ENCODE measurements at regions not wholly inside any gene's neighbourhood (a gene's known extent, or its start where the extent isn't known, plus 50 kb on each side); places are given as distances from the start of the nearest gene placed in this dataset.

DNA sequence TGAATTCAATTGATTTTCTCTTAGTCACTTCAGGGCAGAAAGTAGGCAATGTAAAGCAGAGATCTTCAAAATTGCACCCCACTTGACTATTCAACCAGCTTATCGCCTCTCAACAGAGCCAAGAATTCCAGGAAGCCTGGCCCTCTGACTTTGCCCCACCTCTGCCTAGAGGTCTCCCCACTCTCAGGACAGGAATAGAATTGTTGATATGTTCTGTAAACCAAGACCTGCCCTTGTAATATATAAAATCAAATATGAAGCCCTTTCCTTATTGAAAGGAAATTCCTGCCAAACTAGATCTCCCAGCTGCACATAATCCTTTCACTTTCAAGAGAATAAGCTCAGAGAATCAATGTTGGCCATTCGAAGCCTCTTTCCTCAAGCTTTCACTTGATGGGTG is 116.1 kb upstream of the DPT start:
- DNase-seq (ENCODE audit: low spot score), result no peak

GRCh38 chr1:168848051-168848450 is 119.0 kb upstream of the DPT start:
- in situ Hi-C loops (cut with MboI; ENCODE audit: low sequenced_read_pairs, unreplicated experiment), result no loop called here
- TF ChIP-seq CTCF (IDR thresholded peaks at IDR 0.05; ENCODE audit: borderline replicate concordance, control extremely low read depth, extremely low read depth, insufficient read depth, missing control alignments), result no peak
- no peak for DNase-seq (ENCODE audit: low spot score)

More for the DNA sequence above, 116.1 kb upstream of the DPT start:
- in situ Hi-C loops (cut with MboI; ENCODE audit: low sequenced_read_pairs, unreplicated experiment), result no loop called here
- TF ChIP-seq CTCF (IDR thresholded peaks at IDR 0.05; ENCODE audit: borderline replicate concordance, control extremely low read depth, extremely low read depth, insufficient read depth, missing control alignments), result no peak

DNA sequence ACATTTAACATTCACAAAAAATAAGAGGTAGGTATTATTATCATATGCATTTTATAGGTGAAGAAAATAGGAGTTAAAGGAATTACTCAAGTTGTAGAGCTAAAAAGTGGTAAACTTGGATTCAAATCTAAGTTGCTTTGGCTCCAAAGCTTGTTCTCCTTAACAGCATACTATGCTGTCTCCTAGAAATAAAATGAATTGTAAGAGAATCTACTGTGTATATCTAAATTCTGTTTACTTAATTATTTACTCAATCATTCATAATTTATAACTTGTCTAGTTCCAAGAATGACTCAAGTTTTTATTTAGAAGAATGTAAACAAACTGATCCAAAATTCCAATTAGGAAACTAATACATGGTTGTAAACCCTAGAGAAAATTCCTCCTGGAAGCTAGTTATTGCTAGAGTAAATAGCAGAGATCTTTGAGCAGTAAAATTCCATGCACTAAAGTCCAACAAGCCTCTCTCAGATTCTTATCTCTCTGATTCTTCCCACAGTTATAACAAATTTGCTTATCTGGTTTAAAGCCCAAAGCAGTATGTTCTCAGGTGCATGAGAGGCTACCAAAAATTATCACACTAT is 132.5 kb upstream of the DPT start:
- no peak for DNase-seq (ENCODE audit: low spot score)
- in situ Hi-C loops (cut with MboI; ENCODE audit: low sequenced_read_pairs, unreplicated experiment), result no loop called here
- no peak for TF ChIP-seq CTCF (IDR thresholded peaks at IDR 0.05; ENCODE audit: borderline replicate concordance, control extremely low read depth, extremely low read depth, insufficient read depth, missing control alignments)

DNA sequence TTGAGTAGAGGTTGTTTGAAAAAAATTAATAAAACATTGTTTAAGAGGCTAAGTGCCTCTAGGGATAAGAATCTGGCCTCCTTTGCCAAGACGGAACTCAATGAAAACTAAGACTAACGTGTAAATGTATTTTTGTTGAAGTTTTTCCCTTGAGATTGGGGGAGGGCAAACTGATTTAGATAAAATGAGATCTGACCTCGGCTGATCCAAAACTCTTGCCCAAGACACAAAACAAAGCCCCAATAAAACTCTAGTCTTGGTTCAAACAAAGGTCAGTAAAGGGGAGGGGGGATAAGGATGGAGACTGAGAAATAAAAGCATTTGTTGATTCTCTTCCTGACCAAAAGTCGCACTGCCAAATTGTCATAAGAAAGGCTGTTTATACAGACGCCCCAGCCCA is 134.8 kb upstream of the DPT start:
- in situ Hi-C loops (cut with MboI; ENCODE audit: low sequenced_read_pairs, unreplicated experiment), result no loop called here
- no peak for DNase-seq (ENCODE audit: low spot score)

DNA sequence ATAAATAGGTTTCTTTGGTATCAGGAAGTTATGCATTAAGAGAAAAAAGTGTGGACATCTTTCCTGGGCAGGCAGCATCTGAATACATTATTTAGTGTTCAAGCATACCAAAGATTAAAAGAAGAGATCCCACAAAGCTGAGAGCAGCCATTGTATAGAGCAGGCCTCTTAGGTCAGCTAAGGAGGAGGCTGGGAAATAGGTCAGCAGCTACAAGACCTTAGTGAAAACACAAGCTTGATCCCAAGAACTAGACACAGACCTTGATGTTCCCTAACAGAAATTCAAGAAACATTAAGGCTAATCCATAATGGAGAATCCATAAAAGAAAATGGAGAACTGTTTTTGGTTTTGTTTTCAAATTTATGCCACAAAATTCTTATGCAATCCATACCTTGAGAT is 135.3 kb upstream of the DPT start:
- in situ Hi-C loops (cut with MboI; ENCODE audit: low sequenced_read_pairs, unreplicated experiment), result no loop called here
- no peak for TF ChIP-seq CTCF (IDR thresholded peaks at IDR 0.05; ENCODE audit: borderline replicate concordance, control extremely low read depth, extremely low read depth, insufficient read depth, missing control alignments)
- no peak for DNase-seq (ENCODE audit: low spot score)

More for the DNA sequence above, 134.8 kb upstream of the DPT start:
- TF ChIP-seq CTCF (IDR thresholded peaks at IDR 0.05; ENCODE audit: borderline replicate concordance, control extremely low read depth, extremely low read depth, insufficient read depth, missing control alignments), result no peak

DNA sequence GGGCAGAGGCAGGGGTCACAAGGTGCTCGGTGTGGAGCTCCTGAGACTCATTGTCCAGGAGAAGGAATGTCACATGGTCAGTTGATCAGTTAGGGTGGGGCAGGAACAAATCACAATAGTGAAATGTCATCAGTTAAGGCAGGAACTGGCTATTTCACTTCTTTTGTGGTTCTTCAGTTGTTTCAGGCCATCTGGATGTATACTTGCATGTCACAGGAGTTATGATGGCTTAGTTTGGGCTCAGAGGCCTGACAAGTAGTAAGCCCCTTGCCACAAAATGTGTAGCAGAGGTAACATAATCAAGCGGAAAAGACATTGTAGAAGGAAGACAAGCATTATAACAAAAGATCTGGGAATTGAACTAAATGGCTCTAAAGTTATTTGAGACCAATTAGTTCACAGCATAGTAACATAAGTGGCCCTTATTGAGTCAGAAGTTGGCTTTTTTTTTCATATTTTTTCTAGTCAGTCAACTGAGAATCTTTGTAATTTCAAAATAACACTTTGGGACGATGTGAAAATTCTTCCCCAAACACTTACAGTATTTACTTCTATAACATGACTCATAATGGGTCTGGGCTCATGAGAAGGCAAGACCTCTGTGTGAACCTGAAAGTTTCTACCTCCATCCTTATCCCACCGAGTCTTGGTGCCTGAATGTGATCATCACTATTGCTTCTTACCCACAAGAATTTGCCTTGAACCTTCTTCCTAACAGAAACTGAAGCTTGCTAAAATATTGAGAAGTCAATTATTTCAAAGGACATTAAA is 137.0 kb upstream of the DPT start:
- DNase-seq (ENCODE audit: low spot score), result no peak
- in situ Hi-C loops (cut with MboI; ENCODE audit: low sequenced_read_pairs, unreplicated experiment), result no loop called here
- no peak for TF ChIP-seq CTCF (IDR thresholded peaks at IDR 0.05; ENCODE audit: borderline replicate concordance, control extremely low read depth, extremely low read depth, insufficient read depth, missing control alignments)
